ENCODE measurements at regions not wholly inside any gene's neighbourhood (a gene's known extent, or its start where the extent isn't known, plus 50 kb on each side); places are given as distances from the start of the nearest gene placed in this dataset.

DNA sequence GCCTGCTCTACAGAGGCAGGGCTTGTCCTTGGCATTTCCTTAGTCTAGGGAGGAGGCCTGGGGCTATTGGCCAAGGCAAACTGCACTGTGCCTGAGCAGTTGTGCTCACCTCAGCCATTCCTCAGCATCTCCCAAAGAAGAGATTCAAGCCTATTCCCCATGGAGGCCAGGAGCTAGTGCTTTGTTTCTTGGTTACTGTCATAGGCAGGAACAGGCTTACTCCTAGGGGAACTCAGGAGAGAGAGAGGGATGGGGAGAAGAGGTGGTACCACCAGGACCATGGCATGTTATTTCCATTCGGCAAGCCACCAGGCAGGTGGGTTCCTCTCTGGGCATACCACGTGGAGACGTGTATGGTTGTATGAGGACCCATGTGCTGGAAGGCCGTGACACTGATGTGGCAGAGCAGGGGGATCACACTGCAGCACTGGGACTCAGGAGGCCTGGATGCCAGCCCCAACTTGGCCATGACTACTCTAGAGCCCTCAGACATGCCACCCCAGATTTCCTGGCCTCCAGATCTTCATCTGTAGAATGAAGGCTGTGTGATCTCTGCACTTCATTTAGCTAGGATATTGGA is 233.7 kb downstream of the LOXHD1 start:
- TF ChIP-seq POLR2A (IDR thresholded peaks at IDR 0.05; ENCODE audit: low read length) (no peak), GATA1 (IDR thresholded peaks at IDR 0.05; ENCODE audit: low read depth, low read length) (no peak)

Measured in erythroblast (primary cell).